ENCODE measurements at regions not wholly inside any gene's neighbourhood (a gene's known extent, or its start where the extent isn't known, plus 50 kb on each side); places are given as distances from the start of the nearest gene placed in this dataset.
A peak's percentile ranks its signal among the peaks of the same experiment; 100 is the strongest.
"Not testable (repeated sequence)": the region's sequence is repeated elsewhere in the genome, so short reads cannot be mapped to it uniquely, and the experiment has no call there.

DNA sequence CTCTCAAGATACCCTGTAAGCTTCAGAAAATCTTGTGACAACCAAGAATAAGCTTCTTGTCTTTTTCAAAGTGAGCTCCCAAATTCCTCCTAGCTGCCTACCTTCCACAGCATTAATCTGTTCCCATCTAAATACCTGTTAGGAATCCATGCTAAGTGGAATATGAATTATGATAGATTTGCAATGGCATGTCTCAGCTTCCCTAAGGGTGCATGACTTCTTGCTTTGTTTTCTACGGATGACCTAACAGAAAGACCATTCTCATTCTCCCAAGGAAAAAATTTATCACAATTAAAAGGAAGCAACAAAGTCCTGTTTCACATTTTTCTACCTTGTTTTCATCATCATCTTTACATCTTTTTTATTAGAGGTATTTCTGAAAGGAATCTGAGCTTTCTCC is 532.7 kb downstream of the GRXCR1 start:
- no peak for DNase-seq (ENCODE audit: low read depth, low spot score)

DNA sequence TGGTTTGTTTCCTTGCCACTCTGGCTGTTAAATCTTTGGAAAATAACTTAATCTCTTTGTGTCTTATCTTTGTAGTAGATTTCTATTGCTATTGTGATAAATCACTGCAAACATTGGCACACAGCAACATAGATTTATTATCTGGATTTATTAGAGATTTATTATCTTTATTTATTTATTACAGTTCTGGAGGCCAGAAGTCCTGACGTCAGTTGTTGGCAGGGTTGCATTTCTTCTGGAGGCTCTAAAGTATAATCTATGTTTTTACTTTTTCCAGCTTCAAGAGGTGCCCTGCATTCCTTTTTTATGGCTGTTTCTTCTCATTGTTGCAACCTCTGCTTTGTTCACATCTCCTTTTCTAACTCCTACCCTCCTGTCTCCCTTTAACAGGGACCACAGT is 542.8 kb downstream of the GRXCR1 start:
- DNase-seq (ENCODE audit: low read depth, low spot score), result no peak

DNA sequence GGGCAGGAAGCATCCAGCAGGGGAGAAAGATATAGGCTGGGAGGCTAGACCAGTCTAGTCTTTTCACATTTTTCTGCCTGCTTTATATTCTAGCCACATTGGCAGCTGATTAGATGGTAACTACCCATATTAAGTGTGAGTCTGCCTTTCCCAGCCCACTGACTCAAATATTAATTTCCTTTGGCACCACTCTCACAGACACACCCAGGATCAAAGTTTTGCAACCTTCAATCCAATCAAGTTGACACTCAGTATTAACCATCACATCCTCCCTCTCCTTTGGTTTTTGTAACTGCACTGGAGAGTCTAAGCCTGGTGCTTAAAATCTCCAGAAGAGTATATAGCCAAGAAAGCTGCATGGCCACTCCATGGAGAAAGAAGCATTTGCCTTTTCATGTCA is 560.4 kb downstream of the GRXCR1 start:
- no peak for DNase-seq (ENCODE audit: low read depth, low spot score)

DNA sequence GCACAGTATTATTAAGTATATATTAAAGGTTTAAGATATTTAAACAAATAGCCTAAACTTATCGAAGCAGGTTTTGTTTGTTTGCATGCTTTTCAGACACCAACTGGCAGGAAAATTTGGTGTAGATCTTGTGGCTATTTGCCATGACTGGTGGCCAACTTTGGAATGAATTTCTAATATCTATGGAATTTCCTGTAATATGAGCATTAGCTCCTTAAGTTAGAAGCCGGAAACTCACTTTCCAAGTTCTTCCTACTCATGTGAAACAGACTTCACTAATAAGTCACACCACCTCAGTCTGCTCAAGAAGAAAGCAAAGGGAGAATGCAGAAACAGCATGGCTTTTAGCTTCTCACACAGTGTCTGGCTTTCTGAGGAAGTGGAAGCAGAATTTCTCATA is 563.9 kb downstream of the GRXCR1 start:
- DNase-seq (ENCODE audit: low read depth, low spot score), result peak; percentile 19

DNA sequence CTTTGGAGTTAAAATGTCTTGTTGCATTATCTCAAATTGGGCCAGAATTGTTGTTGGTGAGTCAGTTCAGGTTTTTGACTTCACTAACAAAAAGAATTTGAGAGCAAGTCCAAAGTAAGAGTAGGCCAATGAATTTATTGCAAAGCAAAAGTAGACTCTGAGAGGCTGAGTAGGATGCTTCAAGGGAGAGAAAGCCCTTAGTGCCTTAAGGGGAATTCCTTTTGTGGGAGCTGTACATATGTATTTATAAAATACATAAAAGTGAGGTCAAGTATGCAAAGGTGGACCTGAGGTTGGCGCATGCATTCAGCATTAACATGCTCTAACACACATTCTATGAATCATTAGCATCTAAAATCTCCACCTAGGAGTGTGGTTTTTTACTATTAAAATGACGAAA is 565.4 kb downstream of the GRXCR1 start:
- no peak for DNase-seq (ENCODE audit: low read depth, low spot score)

DNA sequence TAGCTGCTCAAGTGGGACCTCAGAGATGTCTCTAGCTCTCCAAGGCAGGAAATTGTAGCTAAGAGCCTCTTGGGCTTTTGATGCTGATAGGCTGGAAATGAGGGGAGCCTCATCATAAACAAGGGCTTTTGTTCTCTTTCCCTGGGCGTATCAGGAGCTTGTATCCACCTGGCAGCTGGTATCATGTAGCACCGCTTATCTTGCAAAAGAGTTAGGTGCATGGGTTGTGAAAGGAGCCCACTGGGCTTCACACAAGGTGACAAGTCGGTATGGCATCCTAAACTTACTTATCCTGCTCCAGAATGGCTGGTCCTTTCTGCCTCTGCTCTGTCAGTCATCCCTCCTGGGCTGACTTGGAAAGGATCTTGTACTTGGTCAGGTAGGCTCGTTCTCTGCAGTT is 565.8 kb downstream of the GRXCR1 start:
- no peak for DNase-seq (ENCODE audit: low read depth, low spot score)

DNA sequence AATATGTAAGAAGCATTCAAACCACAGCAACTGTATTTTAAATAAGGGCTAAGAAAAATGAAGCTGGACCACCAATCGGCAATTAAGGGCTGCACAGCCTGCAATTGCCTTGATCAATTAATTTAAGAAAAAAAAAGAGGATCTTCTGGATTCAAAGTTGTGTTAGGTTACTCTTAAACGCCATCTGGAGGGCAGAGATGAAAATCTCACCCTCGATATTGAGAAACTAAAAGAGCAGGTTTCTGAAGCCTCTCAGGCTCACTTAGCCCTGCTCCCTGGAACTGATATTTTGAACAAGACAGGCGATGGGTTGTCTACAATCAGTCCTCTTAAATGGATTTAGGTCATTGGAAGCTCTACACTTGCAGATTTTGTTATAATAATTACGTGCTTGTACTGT is 579.4 kb downstream of the GRXCR1 start:
- no peak for DNase-seq (ENCODE audit: low read depth, low spot score)

DNA sequence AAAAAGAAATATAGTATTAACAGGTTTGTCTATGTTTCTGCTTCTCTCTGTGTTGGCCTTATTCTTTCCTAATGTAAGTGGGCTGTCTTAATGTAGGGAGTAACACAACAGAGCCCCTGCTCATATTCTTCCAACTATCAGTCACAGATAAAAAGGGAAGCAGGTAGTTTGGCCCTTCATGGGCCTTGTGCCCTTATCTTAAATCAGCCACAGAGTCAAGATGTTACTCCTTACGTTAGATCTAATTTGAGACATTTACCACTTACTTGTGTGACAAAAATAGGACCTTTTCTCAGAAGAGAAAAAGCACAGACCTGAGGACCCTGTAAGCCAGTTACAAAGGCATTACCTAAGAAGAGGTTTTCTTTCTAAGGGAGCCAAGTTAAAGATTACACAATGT is 589.0 kb downstream of the GRXCR1 start:
- no peak for DNase-seq (ENCODE audit: low read depth, low spot score)

DNA sequence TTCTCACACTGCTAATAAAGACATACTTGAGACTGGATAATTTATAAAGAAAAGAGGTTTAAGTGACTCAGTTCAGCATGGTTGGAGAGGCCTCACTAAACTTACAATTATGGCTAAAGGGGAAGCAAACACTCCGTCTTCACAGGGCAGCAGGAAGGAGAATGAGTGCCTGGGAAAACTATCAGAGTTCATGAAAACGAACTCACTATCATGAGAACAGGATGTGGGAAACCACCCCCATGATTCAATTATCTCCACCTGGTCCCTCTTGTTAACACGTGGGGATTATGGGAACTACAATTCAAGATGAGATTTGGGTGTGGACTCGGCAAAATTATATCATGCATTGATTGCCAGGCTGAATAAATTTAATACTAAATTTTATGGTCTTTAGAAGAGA is 592.7 kb downstream of the GRXCR1 start:
- DNase-seq (ENCODE audit: low read depth, low spot score), result no peak

DNA sequence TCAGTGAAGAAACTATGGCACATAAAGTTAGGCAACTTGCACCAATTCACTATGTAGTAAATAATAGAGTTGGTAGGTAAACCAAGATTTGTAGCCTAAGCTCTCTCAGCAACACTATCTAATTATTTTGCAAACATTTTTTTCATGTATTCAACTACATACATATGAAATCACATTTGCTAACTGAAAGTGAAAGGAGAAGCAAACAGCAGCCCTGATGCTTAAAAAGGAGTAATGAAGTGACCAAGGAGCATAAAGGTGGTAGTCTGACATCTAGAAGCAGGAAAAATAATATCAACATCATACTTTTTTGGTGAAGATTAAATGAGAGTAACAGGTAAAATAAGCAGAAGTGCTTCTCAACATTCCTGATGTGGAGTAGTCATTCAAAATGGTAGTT is 603.7 kb downstream of the GRXCR1 start:
- no peak for DNase-seq (ENCODE audit: low read depth, low spot score)

DNA sequence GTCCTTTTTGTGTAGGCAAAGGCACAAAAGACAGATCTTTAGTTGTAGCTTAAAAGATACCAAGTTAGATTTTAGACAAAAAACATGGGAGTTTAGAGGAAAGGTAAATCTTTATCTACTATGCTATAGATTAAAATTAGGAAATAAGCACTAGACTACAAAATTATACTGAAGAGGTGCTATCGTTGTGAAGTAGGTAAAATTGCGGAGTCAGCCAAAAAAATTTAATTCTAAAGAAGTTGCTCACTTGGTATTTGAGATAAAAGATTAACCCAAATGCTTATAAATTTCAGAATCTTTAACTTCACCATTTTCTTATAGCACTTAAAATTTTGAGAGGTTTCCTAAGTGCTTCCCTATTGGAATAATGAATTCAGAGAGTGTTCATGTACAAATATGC is 604.1 kb downstream of the GRXCR1 start:
- no peak for DNase-seq (ENCODE audit: low read depth, low spot score)

DNA sequence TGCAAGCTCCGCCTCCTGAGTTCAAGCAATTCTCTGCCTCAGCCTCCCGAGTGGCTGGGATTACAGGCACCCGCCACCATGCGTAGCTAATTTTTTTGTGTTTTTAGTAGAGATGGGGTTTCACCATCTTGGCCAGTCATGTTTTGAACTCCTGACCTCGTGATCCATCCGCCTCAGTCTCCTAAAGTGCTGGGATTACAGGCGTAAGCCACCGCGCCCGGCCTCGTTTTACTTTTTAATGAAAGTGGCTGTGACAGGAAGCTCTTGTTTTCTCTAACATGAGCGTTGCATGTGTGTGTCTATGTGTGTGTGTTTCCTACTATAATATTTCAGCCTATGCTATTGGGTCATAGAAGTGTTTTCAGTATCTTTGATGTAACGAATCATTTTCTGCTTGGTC is 613.3 kb downstream of the GRXCR1 start:
- DNase-seq (ENCODE audit: low read depth, low spot score), result not testable (repeated sequence)

DNA sequence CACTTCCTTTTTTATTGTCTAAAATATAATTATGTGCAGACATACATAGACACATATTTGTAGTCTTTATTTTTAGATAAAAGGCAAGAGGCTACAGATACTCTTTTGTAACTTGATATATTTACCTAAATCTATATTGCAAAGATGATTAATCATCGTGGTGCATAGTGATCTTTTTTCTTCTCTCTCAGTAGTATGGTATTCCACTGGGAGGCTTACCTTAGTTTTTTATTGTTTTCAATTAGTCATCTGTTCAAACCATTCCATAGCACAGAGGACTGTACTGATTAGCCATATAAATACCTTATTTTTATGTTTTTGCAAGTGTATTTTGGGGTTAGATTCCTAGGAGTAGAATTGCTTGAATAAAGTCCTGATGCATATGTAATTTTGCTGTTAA is 619.7 kb downstream of the GRXCR1 start:
- DNase-seq (ENCODE audit: low read depth, low spot score), result no peak

DNA sequence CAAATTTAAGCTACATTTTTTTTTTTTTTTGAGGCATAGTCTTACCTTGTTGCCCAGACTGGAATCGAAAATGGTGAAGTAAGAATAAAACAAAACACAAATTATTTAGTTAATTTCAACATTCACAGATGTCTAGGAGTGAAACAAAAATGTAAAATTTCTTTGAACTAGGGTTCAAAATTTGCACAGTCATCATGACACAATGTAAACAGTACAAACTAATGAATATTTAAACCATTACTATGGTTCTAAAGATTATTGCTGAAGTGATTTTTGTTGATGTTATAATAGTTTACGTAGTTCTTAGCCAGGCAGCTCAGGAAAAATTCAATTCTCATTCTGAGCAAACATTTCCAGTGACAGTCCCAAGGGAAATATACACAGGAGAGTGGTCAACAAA is 633.1 kb downstream of the GRXCR1 start:
- no peak for DNase-seq (ENCODE audit: low read depth, low spot score)

DNA sequence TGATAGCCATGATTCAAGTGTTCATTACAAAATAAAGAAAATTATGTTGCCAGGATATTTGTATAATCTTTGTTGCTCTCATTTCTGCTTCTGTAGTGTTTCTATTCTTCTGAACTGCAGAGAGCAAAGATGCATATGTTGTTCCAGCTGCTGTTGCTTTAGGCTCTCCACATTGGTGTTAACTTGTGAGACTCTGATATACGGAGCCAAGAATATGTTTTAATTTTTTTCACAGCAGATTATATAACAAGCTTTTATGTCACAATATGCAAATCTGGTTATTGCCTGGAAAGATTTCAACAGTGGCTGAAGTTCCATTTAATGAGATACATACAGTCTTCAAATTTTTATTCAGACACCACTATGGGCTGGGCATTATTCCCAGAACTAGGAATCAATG is 655.0 kb downstream of the GRXCR1 start:
- no peak for DNase-seq (ENCODE audit: low read depth, low spot score)

DNA sequence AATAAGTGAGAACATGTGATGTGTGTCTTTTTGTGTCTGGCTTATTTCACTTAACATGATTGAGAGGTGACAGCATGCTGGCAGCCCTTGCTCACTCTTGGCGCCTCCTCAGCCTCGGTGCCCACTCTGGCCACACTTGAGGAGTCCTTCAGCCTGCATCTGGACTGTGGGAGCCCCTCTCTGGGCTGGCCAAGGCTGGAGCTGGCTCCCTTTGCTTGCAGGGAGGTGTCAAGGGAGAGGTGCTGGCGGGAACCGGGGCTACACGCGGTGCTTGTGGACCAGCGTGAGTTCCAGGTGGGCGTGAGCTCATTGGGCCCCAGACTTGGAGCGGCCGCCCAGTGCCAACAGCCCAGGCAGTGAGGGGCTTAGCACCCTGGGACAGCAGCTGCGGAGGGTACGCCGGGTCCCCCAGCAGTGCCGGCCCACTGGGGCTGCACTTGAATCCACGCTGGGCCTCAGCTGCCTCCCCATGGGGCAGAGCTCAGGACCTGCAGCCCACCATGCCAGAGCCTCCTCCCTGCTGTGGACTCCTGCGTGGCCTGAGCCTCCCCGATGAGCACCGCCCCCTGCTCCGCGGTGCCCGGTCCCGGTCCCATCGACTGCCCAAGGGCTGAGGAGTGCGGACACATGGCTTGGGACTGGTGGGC is 658.6 kb downstream of the GRXCR1 start:
- DNase-seq (ENCODE audit: low read depth, low spot score), result no peak

DNA sequence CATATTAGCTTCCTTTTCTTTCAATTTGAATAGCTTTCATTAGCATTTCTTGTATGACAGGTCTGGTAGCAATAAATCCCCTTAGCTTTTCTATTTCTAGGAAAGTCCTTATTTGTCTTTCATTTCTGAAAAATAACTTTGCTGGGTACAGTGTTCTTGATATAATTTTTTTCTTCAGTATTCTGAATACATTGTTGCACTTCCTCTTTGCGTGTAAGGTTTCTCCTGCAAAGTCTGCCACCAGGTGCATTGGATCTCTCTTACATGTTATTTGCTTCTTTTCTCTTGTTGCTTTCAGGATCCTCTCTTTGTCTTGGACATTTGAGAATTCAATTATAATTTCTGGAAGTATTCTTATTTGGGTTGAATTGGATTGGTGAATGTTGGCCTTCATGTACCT is 663.7 kb downstream of the GRXCR1 start:
- no peak for DNase-seq (ENCODE audit: low read depth, low spot score)

DNA sequence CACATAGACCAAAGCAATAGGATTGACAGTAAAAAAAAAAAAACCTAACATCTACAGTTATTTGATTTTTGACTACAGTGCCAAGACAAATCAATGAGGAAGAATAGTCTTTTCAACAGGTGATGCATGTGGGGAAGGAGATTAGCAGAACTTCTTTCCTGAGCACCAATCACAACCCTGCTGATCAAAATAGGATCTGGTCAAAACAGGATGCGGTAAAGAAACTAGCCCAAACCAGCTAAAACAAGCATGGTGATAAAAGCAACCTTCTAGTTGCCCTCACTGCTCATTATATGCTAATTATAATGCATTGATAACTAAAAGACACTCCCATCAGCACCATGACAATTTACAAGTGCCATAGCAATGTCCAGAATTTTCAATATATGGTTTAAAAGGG is 667.5 kb downstream of the GRXCR1 start:
- no peak for DNase-seq (ENCODE audit: low read depth, low spot score)

DNA sequence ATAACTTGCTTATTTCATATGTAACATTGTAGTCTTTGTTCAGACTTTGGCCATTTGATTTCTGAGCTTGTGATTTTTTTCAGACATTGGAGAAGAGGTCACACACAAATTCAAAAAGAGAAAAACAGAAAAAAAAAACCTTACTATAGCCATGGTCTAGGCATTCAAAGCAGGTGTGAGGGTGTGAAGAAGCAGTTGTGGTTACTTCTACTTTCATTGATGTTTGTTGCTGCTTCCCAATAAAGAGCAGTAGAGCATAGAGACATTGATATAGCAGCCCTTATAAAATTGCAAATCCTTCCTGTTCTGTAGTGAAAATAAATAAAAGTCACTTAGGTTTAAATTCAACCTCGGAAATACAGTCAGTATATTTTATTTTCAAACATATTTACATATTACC is 671.6 kb downstream of the GRXCR1 start:
- no peak for DNase-seq (ENCODE audit: low read depth, low spot score)

DNA sequence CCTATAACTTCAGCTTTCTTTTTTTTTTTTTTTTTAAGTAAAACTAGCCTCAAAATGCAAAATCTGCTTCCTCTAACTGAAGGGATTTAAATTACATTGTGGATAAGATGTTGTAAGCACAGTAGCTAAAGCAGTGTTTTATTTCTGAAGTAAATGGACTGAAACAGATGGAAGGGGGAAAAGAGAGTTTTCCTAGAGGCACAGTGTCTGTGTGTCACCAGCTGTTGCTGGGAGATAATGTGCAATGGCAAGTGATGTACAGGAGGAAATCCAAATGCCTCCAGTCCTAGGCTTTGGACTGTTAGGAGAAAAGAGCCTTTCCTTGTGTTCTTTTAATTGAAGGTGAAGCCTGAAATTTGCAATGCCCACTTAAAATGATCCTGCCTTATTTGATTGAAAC is 672.1 kb downstream of the GRXCR1 start:
- no peak for DNase-seq (ENCODE audit: low read depth, low spot score)

DNA sequence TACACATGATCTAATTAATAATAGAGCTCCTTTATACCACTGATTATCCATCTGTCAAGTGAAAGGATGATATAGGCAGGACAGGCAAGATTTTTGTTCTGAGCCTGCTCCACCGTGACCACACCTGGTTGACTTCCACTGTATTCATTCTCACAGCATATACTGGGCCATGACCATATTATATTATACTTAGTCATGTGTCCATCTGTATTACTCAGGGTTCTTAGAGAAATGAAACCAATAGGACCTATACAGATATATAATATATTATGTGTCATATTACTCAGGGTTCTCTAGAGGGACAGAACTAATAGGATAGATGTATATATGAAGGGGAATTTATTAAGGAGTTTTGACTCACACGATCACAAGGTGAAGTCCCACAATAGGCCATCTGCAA is 675.1 kb downstream of the GRXCR1 start:
- DNase-seq (ENCODE audit: low read depth, low spot score), result no peak

DNA sequence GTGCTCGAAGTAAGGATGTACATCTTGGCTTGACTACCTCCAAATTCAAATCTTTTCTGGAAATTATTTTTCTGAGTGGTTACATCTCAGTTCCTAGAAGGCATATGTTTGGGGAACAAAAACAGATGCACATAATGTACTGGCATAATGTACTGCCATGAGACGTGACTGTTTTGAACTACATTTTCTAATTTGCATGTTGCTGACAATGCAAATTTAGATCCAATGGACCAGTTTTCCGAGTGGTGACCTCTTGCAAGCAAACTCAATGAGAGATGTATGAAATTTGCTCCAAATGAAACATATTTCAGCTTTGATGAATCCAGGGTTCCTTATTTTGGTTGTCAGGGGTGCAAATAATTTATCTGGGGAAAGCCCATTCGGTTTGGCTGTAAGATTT is 694.3 kb downstream of the GRXCR1 start:
- no peak for DNase-seq (ENCODE audit: low read depth, low spot score)

DNA sequence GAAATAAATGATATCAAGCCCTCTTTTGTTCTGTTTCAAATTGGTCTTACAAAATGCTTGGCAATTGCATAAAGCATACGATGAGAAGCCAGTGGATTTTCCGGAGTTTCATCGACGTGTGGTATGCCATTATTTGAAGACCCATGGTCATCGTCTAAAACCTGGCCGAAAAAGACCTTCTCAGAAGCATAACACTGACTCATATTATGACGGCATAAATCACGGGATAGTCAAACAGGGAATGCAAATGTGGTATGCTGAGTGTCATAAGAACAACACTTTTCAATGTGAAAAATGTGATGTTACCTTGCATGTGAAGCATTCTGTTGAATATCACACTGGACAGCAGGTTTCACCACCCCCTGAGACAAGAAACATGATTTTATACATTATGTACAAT is 695.2 kb downstream of the GRXCR1 start:
- DNase-seq (ENCODE audit: low read depth, low spot score), result no peak

DNA sequence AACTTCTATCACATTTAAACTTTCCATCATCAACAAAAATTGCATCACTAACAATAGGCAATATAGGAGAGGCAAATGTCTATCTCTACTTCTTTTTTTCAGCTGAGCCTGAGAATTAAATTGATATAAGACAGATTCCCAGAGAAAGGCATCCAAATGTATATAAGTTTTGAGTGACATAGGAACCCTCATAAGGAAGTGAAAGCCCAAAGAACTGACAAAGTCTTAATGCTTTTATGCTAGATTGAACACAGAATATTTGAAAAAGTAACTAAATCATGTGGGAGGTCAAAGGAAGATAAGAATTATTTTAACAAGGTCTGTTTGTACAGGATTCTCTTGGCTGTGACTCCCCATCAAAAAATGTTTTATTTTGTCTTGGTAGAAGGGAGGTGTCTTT is 714.9 kb downstream of the GRXCR1 start:
- DNase-seq (ENCODE audit: low read depth, low spot score), result no peak
